Omental fat pad (tissue), 3 donors: ENCODE measurements at regions not wholly inside any gene's neighbourhood (a gene's known extent, or its start where the extent isn't known, plus 50 kb on each side); places are given as distances from the start of the nearest gene placed in this dataset.

Experiments used
- ATAC-seq: fragments of 150-250 bp; one replicate; pipeline ENCODE4 v1.9.1; 2016; ENCODE audit warnings: mild to moderate bottlenecking, moderate library complexity; ENCODE audit not compliant: low FRiP score
- DNase-seq: peaks from one replicate; pipeline ENCODE4 v3.0.0-alpha.2; 2019; ENCODE audit warnings: low spot score
- TF ChIP-seq, protein P1 (sequence below), 3 donors: fragments of 450-650 bp; IDR thresholded peaks; one replicate each; pipeline ENCODE4 v1.5.1; 2016 to 2017; ENCODE audit warnings: antibody characterized with exemption in 3 of 3, mild to moderate bottlenecking in 3 of 3, moderate library complexity in 2 of 3

GRCh38 chr12:112595410-112595809 is 176.7 kb downstream of the PTPN11 start:
- ATAC-seq (no peak), DNase-seq (no peak)
- TF ChIP-seq, protein P1, sequence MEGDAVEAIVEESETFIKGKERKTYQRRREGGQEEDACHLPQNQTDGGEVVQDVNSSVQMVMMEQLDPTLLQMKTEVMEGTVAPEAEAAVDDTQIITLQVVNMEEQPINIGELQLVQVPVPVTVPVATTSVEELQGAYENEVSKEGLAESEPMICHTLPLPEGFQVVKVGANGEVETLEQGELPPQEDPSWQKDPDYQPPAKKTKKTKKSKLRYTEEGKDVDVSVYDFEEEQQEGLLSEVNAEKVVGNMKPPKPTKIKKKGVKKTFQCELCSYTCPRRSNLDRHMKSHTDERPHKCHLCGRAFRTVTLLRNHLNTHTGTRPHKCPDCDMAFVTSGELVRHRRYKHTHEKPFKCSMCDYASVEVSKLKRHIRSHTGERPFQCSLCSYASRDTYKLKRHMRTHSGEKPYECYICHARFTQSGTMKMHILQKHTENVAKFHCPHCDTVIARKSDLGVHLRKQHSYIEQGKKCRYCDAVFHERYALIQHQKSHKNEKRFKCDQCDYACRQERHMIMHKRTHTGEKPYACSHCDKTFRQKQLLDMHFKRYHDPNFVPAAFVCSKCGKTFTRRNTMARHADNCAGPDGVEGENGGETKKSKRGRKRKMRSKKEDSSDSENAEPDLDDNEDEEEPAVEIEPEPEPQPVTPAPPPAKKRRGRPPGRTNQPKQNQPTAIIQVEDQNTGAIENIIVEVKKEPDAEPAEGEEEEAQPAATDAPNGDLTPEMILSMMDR (IDR thresholded peaks at IDR 0.05): no peak

GRCh38 chr12:112597986-112598385 is 179.2 kb downstream of the PTPN11 start:
- no peak for ATAC-seq
- DNase-seq: no peak
- TF ChIP-seq, protein P1 (IDR thresholded peaks at IDR 0.05): no peak

DNA sequence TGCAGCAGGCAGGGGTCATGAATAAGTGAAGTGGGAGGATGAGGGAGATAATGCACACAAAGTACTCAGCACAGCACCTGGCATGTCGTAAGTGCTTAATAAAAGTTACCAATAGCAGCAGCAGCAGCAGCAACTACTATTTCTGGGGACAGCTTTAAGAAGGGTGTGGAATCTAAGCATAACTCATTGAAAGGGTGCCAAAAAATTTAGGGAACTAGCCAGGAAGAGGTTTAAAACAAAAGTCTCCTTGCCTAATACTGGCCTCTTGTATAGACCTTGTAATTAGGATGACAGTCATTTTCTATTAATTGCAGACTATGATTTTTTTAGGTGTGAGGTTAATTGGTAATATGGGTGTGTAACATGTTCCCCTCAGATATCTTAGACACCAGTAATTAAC is 179.9 kb downstream of the PTPN11 start:
- DNase-seq (no peak), ATAC-seq (no peak)

GRCh38 chr12:112599871-112600270 is 181.1 kb downstream of the PTPN11 start:
- ATAC-seq (peak; percentile 57), DNase-seq (no peak)
- TF ChIP-seq, protein P1 (IDR thresholded peaks at IDR 0.05): no peak

More for the DNA sequence above, 179.9 kb downstream of the PTPN11 start:
- TF ChIP-seq, protein P1 (IDR thresholded peaks at IDR 0.05): no peak

DNA sequence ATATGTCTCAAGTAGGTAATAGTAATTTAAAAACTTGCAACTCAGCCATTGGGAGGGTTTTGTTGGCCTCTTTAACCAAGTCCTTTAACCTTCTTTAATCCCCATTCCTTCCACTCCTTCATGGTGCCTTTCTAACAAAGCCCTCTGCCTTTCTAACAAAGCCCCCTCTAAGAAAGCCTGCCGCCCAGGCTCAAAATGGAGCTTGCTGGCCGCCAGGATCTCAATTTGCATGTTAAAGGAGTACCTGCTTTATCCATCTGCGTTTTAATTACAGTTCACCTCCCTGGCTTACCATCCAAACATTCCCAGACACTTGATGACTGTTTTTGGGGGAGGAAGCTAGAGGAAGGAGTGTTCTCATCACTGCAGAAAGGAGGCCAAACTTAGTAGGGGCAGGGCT is 183.4 kb downstream of the PTPN11 start:
- no peak for DNase-seq
- ATAC-seq: no peak
- TF ChIP-seq, protein P1 (IDR thresholded peaks at IDR 0.05): no peak

DNA sequence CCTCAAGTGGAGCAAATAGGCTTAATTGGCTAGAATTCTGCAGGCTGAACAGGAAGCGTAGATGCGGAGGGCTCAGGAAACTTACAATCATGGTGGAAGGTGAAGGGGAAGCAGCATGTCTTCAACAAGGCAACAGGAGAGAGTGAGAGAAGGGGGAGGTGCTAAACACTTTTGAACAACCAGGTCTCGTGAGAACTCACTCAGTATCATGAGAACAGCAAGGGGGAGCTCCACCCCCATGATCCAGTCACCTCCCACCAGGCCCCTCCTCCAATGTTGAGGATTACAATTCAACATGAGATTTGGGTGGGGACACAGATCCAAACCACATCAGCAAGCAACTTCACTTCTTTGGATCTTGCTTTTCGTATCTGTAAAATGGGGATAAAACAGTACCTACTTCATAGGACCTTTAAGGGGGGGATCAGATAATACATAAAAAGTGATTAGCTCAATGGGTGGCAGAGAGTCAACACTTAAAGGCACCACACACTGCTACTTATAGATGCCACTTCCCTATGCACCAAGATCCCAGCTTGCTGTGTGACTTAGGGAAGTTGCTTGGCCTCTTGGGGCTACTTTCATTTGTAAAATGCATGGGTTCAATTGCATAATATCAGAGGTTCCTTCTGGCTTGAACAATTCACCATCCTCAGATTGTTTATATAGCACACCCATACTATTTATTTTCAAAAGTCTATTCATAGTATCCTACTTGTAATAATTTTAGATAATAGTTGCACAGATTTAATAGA is 184.8 kb upstream of the RPH3A start:
- ATAC-seq (no peak), DNase-seq (no peak)
- TF ChIP-seq, protein P1 (IDR thresholded peaks at IDR 0.05): no peak

- TF ChIP-seq, protein P1 (IDR thresholded peaks at IDR 0.05): no peak
- ATAC-seq (no peak), DNase-seq (no peak)
Measured at GRCh38 chr12:112607427-112607826, 184.1 kb upstream of the RPH3A start.
